Hippocampal formation (tissue), 2 donors: ENCODE measurements at regions not wholly inside any gene's neighbourhood (a gene's known extent, or its start where the extent isn't known, plus 50 kb on each side); places are given as distances from the start of the nearest gene placed in this dataset.
A peak's percentile ranks its signal among the peaks of the same experiment; 100 is the strongest.
"Not testable (repeated sequence)": the region's sequence is repeated elsewhere in the genome, so short reads cannot be mapped to it uniquely, and the experiment has no call there.

Experiments
- DNase-seq, 2 donors: peaks; one replicate each; lab custom pipeline; 2025; lab: John Stamatoyannopoulos, UW

DNA sequence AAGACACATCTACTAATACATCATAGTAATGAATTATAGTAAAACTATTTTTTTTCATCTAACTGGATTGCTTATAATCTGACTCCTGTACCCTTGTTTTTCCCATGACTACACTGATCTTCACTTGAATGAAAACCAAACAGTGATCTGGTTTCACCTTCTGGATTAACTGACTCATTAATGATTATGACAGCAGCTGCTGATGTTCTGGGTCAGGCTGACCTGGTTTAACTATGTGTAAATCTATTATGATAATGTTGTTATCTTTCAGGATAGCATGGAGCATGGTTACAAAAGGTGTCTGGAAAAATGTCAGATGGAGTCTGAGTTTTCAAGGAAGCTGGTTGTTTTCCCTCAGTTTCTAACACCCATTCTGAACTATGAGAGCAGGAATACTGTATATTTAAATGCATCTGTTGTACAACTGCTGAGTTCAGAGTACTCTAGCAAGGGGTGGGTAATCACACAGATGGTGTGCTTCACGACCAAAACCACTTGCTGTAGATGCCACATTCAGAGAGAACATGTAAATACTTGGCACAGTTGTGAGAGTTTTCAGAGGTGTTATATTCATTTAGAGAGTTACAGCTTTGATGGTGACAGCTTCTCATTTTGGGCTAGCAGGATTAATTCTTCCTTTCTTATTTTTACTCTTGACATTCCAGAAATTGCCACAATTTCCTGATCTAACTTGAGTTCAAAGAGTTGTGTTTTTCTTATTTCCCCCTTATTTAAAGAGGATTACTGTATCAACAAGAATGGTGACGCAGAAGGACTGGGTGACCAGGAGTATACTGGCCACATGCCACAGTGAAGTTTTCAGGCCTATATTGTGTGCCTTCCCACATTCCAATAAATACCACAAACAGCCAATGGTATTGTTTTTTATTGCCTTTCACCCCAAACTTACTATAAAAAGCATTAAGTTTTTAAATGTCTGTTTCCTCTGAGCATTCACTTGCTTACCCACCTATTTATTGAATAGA is 249.7 kb upstream of the TET2 start:
- DNase-seq, result peak in 1 of 2 donors; percentile 23

DNA sequence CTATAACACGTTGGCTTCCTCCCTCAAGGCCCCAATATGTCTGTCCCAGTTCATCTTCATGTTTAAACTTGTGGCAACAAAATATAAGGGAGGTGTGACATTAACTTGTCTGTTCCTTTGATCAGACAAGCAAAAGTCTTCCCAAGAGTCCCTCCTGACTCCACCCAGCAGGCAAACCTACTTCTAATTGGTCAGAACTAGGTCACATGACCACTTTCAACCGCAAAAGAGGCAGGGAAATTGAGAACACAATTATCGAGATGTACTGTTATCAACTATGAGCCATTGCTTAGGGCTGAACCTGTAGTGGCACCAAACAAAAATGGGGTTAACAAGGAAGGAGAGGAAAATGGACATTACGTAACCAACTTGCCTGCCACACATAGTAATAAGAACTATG is 246.8 kb upstream of the TET2 start:
- DNase-seq, result no peak

DNA sequence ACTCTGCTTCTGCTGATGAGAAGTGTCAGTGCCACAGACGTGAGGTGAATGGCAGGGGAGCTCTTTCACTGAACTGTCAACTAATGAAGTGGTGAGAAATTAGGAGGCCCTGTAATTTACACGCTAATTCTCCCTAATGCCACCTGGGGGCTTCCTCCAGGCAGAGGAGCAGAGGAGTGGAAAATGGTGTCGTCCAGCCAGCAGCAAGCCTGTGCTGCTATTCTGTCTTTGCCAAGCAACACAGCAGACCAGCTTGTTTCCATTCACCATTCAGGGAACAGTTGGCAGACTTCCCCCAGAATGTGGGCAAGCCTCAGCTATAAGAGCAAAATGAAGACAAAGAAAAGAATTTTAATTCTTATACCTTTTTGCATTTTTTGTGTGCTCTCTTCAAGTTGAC is 245.2 kb upstream of the TET2 start:
- DNase-seq, result peak; percentile 44 to 71

DNA sequence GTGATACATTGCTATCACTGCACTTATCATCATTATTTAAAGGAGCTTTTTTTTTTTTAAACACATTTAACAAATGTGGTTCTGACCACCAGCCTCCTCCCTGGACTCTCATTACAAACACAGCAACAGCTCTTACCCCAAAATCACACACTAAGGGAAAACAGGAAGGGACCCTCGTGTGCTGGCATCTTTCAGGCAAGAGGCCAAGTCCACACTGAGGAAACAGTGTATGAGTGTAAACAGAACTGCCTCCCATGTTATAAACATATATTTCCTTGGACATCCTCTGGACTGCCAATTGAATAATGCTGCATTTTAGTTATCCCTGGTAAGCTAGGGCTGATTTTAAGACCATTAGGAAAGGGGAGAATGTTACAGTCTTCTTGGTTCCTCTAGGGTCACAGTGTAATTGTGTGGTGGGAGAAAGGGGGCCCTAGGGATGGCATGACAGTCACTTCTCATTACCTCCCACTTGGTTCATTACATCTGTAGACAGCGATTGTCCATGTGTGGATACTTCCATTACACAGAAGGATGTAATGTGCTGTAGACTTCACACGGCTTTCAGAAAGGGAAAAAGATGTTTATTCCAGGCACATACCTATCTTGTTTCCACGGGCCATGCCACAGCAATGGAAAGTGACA is 244.6 kb upstream of the TET2 start:
- DNase-seq, result no peak

- no peak for DNase-seq
Measured at GRCh38 chr4:104905065-104905464, 241.6 kb upstream of the TET2 start.

GRCh38 chr4:104905546-104905945 is 241.1 kb upstream of the TET2 start:
- no peak for DNase-seq

DNA sequence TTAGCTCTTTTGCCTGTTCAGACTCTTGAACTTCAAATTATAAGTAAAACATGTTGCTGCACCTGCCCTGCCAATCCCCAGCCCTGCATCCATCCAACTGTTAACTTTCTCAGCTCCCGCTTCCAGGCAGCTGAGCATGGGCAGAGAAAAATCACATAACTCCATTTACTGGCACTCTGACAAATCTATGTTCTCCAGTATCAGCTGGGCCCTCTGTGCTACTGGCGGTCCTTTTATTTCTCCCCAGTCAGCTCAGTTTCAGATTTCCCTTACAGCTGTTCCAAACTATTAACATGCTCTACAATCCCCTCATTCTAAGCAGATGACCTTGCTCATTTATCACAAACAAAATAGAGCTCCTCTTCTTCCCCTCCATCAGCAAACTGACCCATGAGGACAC is 240.4 kb upstream of the TET2 start:
- DNase-seq, result no peak

GRCh38 chr4:104907074-104907649 is 239.5 kb upstream of the TET2 start:
- DNase-seq, result no peak

- DNase-seq, result no peak
Measured at GRCh38 chr4:104907991-104908390, 238.7 kb upstream of the TET2 start.

DNA sequence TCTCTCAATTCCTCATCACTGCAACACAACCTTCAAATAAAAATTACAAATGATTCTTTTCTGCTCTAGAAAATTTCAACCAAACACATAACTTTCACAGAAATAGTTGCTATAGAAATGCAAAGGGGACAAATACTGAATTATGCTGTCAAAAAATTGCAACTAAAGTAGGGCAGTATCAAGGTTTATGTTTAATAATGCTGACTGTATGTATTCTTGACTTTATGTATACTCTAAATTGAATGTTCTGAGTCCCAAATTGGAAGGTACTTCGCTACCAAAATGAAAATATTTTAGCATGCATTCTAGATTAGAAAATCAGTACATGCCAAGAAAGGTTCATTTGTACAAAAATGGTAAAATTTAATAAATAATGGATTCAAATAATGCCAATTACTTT is 237.3 kb upstream of the TET2 start:
- DNase-seq, result no peak

DNA sequence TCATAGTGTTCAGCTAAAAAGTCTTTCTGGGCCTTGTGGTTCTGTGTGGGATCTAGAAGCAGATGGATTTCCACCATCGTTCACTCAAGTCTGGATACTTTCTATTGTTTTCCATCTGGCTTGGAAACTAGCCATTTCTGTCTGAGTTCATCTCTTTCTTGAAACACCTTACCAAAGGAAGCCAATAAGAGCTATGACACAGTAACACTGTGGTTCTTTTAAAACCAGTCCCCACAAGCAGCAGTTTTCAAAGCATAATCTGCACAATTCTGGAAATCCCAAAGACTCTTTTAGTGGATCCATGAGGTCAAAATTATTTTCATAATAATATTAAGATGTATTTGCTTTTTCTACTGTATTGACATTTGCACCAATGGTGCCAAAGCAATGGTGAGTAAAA is 234.2 kb upstream of the TET2 start:
- DNase-seq, result no peak

DNA sequence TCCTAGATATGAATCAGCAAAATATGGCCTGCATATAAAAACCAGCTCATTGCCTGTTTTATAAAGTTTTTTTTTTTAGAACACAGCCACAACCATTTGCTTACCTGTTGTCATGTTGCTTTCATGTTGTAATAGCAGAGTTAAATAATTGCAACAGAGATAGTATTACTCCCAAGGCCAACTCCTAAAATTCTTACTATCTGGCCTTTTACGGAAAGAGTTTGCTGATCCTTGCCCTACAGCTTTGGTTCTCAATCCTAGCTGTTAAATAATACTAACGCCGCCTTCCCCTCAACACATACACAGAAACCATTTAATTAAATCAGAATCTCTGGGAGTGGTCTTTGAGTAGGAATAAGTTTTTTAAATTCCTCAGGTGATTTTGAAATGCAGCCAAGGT is 231.3 kb upstream of the TET2 start:
- DNase-seq, result no peak

GRCh38 chr4:104915864-104916263 is 230.8 kb upstream of the TET2 start:
- no peak for DNase-seq

DNA sequence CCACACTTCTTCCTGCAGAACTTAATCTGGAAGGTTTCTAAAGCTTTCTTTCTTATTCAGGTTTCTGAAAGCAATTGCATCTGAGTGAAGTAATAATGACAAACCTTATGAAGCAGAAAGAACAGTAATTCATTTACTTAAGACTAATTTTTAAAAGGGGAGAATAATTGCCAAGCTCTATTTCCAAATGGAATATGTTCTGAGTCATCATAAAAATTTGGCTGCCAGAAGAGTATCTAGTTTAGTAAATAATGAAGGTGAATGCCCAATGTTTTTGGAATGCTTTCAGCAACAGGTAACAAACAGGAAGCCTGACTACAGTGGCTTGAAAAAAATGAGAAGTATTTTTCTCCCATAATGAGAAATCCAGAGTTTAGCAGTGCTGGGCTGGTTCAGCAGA is 227.3 kb upstream of the TET2 start:
- no peak for DNase-seq

DNA sequence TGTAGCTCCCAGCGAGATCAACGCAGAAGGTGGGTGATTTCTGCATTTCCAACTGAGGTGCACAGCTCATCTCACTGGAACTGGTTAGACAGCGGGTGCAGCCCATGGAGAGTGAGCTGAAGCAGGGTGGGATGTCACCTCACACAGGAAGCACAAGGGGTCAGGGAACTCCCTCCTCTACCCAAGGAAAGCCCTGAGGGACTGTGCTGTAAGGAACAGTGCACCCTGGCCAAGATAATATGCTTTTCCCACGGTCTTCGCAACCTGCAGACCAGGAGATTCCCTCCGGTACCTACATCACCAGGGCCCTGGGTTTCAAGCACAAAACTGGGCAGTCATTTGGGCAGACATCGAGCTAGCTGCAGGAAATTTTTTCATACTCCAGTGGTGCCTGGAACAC is 216.4 kb upstream of the TET2 start:
- DNase-seq, result no peak

DNA sequence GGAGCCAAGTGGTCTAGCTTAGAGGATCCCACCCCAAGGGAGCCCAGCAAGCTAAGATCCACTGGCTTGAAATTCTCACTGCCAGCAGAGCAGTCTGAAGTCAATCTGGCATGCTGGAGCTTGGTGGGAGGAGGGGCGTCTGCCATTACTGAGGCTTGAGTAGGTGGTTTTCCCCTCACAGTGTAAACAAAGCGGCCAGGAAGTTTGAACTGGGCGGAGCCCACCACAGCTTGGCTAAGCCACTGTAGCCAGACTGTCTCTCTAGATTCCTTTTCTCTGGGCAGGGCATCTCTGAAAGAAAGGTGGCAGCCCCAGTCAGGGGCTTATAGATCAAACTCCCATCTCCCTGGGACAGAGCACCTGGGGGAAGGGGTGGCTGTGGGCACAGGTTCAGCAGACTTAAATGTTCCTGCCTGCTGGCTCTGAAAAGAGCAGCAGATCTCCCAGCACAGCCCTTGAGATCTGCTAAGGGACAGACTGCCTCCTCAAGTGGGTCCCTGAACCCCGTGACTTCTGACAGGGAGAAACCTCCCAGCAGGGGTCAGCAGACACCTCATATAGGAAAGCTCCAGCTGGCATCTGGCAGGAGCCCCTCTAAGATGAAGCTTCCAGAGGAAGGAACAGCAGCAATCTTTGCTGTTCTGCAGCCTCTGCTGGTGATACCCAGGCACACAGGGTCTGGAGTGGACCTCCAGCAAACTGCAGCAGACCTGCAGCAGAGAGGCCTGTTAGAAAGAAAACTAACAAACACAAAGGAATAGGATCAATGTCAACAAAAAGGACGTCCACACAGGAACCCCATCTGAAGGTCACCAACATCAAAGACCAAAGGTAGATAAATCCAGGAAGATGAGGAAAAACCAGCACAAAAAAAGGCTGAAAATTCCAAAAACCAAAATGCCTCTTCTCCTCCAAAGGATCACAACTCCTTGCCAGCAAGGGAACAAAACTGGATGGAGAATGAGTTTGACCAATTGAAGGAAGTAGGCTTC is 215.6 kb upstream of the TET2 start:
- not testable (repeated sequence) for DNase-seq

DNA sequence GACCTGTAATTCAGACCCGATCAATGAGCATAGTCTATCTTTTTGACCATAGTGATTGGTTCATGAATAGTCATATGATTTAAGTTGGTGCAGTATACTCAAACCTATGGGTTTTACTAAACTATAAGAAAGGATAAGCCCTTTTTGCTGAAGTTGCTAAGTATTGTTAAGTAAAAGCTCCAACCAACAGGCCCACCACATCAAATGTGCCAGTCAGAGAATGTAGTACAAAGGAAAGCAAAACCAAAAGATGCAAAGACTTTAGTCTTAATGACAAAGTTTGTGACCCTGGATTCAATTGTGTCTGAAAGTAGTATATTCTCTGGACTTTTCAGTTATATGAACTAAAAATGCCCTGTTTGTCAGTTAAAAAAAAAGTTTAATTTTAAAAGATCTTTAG is 208.1 kb upstream of the TET2 start:
- no peak for DNase-seq

DNA sequence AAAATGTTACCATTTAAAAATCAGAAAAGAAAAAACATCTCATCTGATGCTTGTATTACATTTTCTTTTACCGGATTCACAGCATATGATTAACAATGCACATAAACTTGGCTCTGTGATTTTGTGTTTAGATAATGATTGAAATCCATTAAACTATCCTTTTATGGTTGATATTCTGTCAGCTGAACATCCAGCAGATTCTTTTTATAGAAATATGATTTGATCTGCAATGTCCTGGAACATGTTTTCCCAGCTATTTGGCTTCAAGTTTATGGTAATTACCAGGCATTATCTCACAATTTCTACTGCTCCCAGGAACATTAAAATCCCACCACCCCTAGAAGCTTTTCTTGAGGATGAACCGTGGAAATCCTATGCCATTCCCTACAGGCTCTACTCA is 205.7 kb upstream of the TET2 start:
- no peak for DNase-seq

DNA sequence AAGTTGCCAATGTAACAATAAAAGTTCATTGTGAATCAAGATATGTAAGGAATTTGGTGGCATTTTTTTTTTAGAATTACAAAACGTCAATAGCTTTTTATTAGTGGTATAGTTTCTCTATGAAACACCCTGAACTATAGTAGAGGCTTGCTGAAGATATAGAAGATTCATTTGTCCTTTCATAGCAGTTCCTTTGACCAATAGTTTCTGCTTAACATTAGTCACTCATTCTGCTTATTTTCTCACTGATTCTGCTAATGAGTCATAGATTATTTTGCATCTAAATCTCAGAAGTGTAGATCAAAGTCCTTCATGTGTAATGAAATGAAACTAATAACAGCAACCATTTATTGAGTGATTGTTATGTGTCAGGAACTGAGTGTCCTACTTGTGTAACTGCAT is 205.0 kb upstream of the TET2 start:
- no peak for DNase-seq

DNA sequence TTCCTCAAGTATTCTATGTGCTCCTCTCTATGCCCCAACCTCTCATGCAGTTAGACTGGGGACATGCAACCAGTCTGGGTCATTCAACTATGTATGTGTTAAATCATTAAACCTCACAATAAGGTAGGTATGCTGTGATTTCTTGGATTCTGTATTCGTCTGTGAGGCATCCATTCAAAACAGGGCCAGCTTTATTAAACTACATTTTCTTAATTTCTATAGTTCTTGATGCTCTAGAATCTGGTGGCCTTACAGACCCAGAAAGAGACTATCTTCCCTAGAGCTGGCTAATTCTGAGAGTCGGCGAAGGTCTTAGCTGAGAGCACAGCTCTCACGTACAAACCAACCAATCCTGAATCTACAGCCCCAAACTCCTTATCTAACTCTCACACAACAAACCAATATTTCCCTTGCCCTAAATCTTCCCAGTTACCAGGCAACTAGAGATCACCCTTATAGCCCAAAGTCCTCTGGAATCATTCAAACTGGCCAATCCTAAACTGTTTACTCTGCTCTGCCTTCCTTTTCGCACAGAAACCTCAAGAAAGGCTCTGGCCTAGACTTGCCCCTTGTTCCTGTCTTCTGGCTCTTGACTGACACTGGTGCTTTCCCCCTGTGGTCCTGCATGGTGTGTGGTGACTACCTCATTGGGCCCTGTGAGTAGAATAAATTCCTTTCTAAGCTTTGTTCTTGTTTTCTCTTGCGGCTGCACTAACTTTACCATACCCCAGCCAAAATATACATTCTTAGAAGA is 203.5 kb upstream of the TET2 start:
- DNase-seq, result no peak

DNA sequence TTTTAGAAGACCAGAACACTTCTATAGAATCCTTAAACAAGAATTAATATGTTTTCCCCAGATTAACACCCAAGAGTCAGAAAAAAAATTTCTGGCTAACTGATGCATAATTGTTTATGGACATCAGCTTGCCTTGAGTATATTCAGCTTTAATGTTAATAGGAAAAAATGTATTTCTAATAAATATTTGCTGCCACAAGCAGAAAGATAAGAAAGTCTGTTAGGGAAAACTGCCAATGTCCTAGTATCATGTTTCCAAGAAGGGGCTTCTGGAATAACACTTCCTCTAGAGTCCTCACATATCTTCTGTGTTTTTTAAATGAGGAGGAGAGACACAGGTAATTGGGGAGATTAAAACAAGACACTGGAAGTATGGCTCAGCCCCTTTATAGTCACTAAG is 202.1 kb upstream of the TET2 start:
- no peak for DNase-seq
